Left lung (tissue), 4 donors: ENCODE measurements at regions not wholly inside any gene's neighbourhood (a gene's known extent, or its start where the extent isn't known, plus 50 kb on each side); places are given as distances from the start of the nearest gene placed in this dataset.

ENCODE experiments used
- ATAC-seq: fragments of 200-7000 bp; cut with Tn5 transposase; one replicate; pipeline ENCODE4 v1.9.1; 2020; ENCODE audit warnings: moderate library complexity
- DNase-seq, 4 donors: peaks; one replicate each; pipeline ENCODE4 v3.0.0-alpha.2; 2013 to 2020
- H3K27ac ChIP-seq, 2 donors: fragments of 200-600 bp; sonication (generic) in 1 of 2; one replicate each; pipeline versions ENCODE4 v1.5.0 to v1.8.0; 2020 to 2021
- H3K27me3 ChIP-seq, 2 donors: fragments of 200-600 bp; sonication (generic) in 1 of 2; one replicate each; pipeline versions ENCODE4 v1.5.0 to v1.8.0; 2020 to 2021
- H3K36me3 ChIP-seq, 2 donors: fragments of 200-600 bp; sonication (generic) in 1 of 2; one replicate each; pipeline versions ENCODE4 v1.5.0 to v1.8.0; 2020 to 2021
- H3K4me1 ChIP-seq, 2 donors: fragments of 200-600 bp; one replicate each; pipeline ENCODE4 v1.8.0; 2021
- H3K4me3 ChIP-seq, 2 donors: fragments of 200-600 bp; sonication (generic) in 1 of 2; one replicate each; pipeline versions ENCODE4 v1.5.0 to v1.8.0; 2020 to 2021; ENCODE audit warnings: mild to moderate bottlenecking in 1 of 2
- H3K9me3 ChIP-seq, 2 donors: fragments of 200-600 bp; sonication (generic) in 1 of 2; one replicate each; pipeline versions ENCODE4 v1.5.0 to v1.8.0; 2020 to 2021
- intact Hi-C, 2 donors: fragments of 100-400 bp; cut with DNase I; formaldehyde crosslinking; loops; one replicate each; pipeline versions ENCODE4 v1.11.2 to v1.14.2; 2022
- TF ChIP-seq, protein P1 (sequence below), 2 donors: fragments of 200-600 bp; sonication (generic) in 1 of 2; IDR thresholded peaks; one replicate each; pipeline versions ENCODE4 v1.5.0 to v1.8.0; 2021; ENCODE audit warnings: antibody characterized with exemption in 2 of 2
- donor health status: DM: no; HTN: yes; CAD: no.
- donor health status: DM: no; HTN: no; CAD: no.

DNA sequence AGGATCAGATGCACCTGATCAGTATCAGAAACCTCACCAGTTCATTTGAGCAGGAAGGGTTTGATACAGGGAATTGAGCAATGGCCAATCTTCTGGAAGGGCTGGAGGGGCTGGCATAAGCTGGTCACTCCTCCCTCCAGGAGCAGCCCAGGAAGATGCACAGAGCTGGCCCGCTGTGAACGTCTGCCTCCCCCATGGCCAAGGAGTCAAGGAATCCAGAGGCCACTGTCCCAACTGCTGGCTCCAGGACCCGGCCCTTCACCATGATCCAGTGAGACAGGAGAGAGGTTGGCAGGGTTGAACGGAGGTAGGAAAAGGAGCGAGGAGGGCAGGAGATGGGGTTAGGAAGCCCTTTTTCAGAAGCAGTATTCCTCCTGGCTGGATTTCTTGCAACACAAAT lies 113.9 kb upstream of the CST7 start:
- intact Hi-C loops, result no loop called here
- no peak for DNase-seq
- Histone ChIP-seq H3K27me3 (no peaks in the 10 kb centered on the region), H3K4me3 (no peak overlapping the region), H3K27ac (no peak overlapping the region), H3K4me1 (peaks cover 0 to 2% of the 10 kb centered on the region in 2 donors), H3K36me3 (no peaks in the 10 kb centered on the region), H3K9me3 (no peaks in the 10 kb centered on the region)
- TF ChIP-seq, protein P1, sequence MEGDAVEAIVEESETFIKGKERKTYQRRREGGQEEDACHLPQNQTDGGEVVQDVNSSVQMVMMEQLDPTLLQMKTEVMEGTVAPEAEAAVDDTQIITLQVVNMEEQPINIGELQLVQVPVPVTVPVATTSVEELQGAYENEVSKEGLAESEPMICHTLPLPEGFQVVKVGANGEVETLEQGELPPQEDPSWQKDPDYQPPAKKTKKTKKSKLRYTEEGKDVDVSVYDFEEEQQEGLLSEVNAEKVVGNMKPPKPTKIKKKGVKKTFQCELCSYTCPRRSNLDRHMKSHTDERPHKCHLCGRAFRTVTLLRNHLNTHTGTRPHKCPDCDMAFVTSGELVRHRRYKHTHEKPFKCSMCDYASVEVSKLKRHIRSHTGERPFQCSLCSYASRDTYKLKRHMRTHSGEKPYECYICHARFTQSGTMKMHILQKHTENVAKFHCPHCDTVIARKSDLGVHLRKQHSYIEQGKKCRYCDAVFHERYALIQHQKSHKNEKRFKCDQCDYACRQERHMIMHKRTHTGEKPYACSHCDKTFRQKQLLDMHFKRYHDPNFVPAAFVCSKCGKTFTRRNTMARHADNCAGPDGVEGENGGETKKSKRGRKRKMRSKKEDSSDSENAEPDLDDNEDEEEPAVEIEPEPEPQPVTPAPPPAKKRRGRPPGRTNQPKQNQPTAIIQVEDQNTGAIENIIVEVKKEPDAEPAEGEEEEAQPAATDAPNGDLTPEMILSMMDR (IDR thresholded peaks at IDR 0.05), result no peak
- no peak for ATAC-seq

DNA sequence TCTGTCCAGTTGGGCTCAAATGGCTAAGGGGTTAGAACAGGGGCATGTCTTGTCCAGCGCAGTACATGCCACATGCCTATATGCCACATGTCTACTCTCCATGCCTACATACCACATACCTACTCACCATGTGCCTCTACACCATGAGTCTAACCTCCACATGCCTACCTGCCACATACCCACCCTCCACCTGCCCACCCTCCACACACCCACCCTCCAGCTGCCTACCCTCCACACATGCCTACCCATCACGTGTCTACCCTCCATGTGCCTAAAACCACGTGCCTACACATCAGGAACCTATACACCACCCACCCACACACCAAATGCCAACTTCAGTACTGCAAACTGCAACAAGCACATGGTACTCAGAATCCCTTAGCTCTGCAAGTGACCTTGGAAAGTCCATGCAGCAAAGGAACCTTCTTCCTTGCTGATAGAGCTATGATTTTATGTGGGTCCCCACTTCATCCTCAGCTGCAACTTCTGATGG lies 113.0 kb upstream of the CST7 start:
- no peak for DNase-seq
- ATAC-seq, result no peak

DNA sequence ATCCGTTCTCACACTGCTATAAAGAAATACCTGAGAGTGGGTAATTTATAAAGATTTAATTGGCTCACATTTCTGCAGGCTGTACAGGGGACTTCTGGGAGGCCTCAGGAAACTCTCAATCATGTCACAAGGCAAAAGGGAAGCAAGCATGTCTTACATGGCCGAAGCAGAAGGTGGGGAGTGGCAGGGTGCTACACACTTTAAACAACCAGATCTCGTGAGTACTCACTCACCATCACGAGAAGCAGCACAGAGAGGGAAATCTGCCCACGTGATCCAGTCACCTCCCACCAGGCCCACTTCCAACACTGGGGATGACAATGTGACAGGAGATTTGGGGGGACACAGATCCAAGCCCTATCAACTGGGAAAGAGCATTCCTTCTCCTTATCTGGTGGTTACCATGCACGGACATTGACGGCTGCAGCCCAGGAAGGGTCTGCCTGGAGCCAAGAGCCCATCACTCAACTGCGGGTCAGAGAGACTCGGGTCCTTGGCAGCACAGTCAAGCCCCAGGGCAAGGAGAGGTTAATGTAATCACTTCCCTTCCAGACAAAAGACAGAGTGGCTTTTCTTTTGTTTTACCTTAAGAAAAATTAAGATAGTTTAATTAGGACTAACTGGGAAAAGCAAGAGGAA lies 112.3 kb upstream of the CST7 start:
- H3K27me3 ChIP-seq, result no peaks in the 10 kb centered on the region
- no peak for ATAC-seq
- no peak overlapping the region for H3K4me3 ChIP-seq
- no peaks in the 10 kb centered on the region for H3K36me3 ChIP-seq
- no peak for DNase-seq
- intact Hi-C loops, result no loop called here
- H3K27ac ChIP-seq, result no peak overlapping the region
- TF ChIP-seq, protein P1 (IDR thresholded peaks at IDR 0.05), result no peak
- H3K9me3 ChIP-seq, result no peaks in the 10 kb centered on the region
- peaks cover 0 to 2% of the 10 kb centered on the region in 2 donors for H3K4me1 ChIP-seq

More for the DNA sequence above, 113.0 kb upstream of the CST7 start:
- TF ChIP-seq, protein P1 (IDR thresholded peaks at IDR 0.05), result no peak
- Histone ChIP-seq H3K36me3 (no peaks in the 10 kb centered on the region), H3K9me3 (no peaks in the 10 kb centered on the region), H3K4me1 (peaks cover 0 to 2% of the 10 kb centered on the region in 2 donors), H3K27me3 (no peaks in the 10 kb centered on the region), H3K27ac (no peak overlapping the region), H3K4me3 (no peak overlapping the region)
- intact Hi-C loops, result no loop called here

DNA sequence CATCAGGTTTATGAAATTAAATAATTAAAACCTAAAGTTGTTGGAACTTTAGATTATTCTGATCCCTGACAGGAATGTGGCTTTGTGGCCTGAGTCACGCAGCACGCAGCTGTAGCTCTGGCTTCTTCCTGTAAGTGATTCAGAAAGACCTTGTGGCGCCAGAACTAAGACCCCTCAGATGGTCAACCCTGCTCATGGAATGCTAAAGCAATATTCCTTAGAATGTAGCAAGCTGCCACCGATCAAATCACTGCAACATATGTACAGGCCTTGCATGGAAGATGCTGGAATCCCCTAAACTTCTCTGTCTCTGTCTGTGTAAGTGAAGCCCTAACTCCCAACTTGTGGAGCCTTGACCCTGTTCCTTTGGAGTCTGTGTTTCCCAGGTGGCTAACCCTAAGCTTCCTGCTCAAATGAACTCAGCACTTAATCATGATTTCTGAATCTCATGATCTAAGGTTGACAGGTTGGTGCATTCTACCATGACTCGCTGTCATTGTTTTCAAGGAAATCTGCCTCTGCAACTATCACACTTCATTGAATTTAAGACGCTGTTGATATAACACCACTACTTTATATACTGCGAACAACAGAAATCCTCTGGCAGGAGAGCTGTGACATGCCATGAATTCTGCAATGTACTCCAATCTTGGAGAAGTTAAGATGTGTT lies 111.2 kb upstream of the CST7 start:
- Histone ChIP-seq H3K27ac (no peak overlapping the region), H3K36me3 (no peaks in the 10 kb centered on the region), H3K4me1 (peaks cover 0 to 2% of the 10 kb centered on the region in 2 donors), H3K27me3 (no peaks in the 10 kb centered on the region), H3K9me3 (no peaks in the 10 kb centered on the region), H3K4me3 (no peak overlapping the region)
- TF ChIP-seq, protein P1 (IDR thresholded peaks at IDR 0.05), result no peak
- intact Hi-C loops, result no loop called here
- DNase-seq (peak in 2 of 4 donors; percentile 87 to 95), ATAC-seq (no peak)
